LNCaP clone FGC (cell line): ENCODE measurements at regions not wholly inside any gene's neighbourhood (a gene's known extent, or its start where the extent isn't known, plus 50 kb on each side); places are given as distances from the start of the nearest gene placed in this dataset.

Source experiments
- DNase-seq: peaks from one replicate; pipeline ENCODE4 v3.0.0-alpha.2; 2011; ENCODE audit warnings: low read depth
- H3K4me3 ChIP-seq: 2 replicates; pipeline ENCODE4 v1.5.1; 2011; ENCODE audit warnings: mild to moderate bottlenecking, low read depth, low read length, control low read depth
- TF ChIP-seq, protein P1 (sequence below): IDR thresholded peaks from 2 replicates; pipeline ENCODE4 v1.5.1; 2012; ENCODE audit warnings: mild to moderate bottlenecking; ENCODE audit not compliant: control insufficient read depth, insufficient read depth; ENCODE audit errors: extremely low read depth

- H3K4me3 ChIP-seq: no peak overlapping the region
- TF ChIP-seq, protein P1, sequence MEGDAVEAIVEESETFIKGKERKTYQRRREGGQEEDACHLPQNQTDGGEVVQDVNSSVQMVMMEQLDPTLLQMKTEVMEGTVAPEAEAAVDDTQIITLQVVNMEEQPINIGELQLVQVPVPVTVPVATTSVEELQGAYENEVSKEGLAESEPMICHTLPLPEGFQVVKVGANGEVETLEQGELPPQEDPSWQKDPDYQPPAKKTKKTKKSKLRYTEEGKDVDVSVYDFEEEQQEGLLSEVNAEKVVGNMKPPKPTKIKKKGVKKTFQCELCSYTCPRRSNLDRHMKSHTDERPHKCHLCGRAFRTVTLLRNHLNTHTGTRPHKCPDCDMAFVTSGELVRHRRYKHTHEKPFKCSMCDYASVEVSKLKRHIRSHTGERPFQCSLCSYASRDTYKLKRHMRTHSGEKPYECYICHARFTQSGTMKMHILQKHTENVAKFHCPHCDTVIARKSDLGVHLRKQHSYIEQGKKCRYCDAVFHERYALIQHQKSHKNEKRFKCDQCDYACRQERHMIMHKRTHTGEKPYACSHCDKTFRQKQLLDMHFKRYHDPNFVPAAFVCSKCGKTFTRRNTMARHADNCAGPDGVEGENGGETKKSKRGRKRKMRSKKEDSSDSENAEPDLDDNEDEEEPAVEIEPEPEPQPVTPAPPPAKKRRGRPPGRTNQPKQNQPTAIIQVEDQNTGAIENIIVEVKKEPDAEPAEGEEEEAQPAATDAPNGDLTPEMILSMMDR: no peak
- no peak for DNase-seq
Observed at GRCh38 chr19:28531979-28532378, 681.0 kb downstream of the UQCRFS1 start.

- TF ChIP-seq, protein P1: no peak
- no peak for DNase-seq
- no peak overlapping the region for H3K4me3 ChIP-seq
Observed at GRCh38 chr19:28530406-28531035, 682.4 kb downstream of the UQCRFS1 start.

DNA sequence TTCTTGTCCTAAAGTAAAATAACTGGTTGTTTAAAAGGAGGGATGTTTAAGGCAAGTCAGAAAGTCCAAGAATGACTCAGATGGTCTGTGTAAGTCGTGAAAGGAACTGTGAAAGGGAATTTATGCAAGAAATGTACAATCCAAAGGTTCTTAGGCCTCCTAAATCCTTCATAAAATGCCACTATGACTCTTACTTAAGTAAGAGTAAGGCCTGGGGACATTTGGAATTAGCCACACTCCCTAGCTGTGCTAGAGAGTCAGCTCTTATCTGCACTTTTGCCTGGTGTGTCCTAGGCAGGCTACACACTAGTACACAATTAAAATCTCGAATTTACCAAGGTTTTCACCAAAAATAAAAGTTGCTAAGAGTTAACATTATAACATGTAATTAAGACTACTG is 686.9 kb downstream of the UQCRFS1 start:
- TF ChIP-seq, protein P1: no peak
- no peak for DNase-seq
- H3K4me3 ChIP-seq: no peak overlapping the region

GRCh38 chr19:28523619-28524018 is 689.3 kb downstream of the UQCRFS1 start:
- TF ChIP-seq, protein P1: no peak
- DNase-seq: peak; percentile 13
- H3K4me3 ChIP-seq: no peak overlapping the region

DNA sequence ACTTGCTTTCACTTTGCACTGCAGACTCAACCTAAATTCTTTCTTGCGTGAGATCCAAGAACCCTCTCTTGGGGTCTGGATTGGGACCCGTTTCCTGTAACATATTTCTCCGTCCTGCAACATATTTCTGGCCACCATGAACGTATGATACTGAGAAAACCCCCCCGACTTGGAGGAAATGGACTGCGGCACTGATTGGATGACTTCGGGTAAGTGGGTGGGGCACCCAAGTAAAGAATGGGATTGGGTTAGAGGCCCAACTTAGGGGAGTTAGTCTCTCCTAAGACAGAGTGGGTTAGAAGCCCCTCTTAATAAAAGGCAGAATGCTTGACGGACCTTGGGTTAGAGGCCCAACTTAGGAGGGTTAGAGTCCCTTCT is 690.4 kb downstream of the UQCRFS1 start:
- TF ChIP-seq, protein P1: no peak
- H3K4me3 ChIP-seq: no peak overlapping the region
- DNase-seq: no peak

DNA sequence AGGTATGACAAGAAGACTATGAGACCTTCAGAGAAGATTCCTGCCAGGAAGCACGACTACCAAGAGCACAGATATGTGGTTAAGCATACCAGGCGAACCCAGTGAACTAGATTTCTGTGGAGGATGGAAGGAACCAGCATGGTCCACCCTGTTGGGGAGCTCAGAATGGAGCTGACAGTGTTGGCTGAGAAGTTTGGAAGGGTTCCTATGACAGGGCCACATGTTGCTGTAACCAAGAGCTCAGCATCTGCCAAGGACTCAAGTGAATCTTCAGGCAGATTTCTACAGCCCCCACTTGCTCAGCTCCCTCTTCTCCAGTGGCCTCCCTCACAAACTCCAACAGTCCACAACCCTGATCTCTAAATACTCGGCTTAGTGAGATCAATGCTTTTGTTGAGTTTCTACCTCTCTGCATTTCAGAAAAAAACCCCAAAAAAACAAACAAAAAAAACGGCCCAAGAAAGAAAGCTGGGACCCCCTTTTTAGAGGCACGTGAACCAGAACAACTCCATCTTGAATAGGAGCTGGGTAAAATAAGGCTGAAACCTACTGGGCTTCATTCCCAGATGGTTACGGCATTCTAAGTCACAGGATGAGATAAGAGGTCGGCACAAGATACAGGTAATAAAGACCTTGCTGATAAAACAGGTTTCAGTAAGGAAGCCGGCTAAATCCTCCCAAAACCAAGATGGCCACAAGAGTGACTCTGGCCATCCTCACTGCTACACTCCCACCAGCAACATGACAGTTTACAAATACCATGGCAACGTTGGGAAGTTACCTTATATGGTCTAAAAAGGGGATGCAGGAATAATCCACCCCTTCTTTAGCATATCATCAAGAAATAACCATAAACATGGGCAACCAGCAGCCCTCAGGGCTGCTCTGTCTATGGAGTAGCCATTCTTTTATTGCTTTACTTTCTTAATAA is 691.1 kb downstream of the UQCRFS1 start:
- no peak overlapping the region for H3K4me3 ChIP-seq
- TF ChIP-seq, protein P1: no peak
- DNase-seq: no peak
